NCI-H524 treated with DMSO at 0.1 percent for 48 hours (cell line): ENCODE measurements at regions not wholly inside any gene's neighbourhood (a gene's known extent, or its start where the extent isn't known, plus 50 kb on each side); places are given as distances from the start of the nearest gene placed in this dataset.

Source experiments
- DNase-seq: peaks from one replicate; lab custom pipeline; 2025; lab: John Stamatoyannopoulos, UW

- no peak for DNase-seq
These were observed 259.9 kb downstream of the ADGRG6 start for GRCh38 chr6:142561511-142562265.

DNA sequence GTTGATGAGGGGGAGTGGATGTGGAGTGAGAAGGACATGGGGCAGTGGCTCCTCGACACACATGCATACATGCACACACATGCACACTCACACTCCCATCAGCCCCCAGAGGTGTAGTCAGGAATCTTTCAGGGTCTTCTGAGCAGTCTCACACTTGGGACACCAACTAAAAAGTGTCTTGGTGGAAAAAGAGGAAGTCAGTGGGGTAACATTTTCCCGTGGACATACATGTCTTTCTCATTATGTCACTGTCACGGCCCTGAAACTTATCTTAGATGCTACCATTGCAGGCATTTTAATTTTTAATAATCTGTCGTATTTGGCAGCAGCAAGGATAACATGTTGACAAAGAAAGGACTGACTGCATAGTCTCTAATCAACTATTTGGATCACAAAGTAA, 261.1 kb downstream of the ADGRG6 start:
- no peak for DNase-seq

DNA sequence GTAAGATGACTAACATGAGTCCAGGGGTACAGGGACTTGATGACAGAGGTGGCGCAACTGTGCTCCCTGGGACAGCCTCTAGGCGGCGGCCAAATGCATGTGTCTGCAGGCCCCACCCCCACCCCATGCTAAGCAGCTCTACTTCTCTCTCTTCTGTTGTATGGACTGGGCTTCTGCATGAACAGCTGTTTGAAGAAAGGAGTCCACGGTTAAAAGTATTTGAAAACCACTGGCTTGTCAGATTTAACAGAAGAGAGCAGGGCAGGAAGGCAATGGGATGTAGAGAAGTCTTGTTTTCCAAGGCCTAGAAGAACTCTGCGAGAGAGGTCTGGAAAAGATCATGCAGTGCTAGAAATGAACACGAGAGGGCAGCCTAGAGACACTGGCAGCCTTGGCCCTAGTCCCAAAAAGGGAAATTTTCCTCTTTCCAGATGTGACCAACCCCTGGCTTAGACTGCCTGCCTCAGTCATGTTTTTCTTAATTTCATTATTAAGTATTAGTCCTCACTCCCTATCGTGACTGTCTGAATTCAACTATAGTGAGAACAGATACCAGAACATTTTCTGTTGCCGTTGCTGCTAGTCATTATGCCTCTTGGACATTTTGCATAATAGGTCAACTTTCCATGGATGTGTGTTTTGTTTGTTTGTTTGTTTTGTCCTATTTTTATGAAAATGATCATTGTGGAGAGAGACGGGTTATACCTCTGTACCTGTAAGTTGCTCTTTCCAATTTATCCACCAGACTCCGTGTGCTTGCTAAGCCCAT, 265.0 kb downstream of the ADGRG6 start:
- DNase-seq: no peak

- DNase-seq: no peak
These were observed 265.7 kb downstream of the ADGRG6 start for GRCh38 chr6:142567461-142567860.

DNA sequence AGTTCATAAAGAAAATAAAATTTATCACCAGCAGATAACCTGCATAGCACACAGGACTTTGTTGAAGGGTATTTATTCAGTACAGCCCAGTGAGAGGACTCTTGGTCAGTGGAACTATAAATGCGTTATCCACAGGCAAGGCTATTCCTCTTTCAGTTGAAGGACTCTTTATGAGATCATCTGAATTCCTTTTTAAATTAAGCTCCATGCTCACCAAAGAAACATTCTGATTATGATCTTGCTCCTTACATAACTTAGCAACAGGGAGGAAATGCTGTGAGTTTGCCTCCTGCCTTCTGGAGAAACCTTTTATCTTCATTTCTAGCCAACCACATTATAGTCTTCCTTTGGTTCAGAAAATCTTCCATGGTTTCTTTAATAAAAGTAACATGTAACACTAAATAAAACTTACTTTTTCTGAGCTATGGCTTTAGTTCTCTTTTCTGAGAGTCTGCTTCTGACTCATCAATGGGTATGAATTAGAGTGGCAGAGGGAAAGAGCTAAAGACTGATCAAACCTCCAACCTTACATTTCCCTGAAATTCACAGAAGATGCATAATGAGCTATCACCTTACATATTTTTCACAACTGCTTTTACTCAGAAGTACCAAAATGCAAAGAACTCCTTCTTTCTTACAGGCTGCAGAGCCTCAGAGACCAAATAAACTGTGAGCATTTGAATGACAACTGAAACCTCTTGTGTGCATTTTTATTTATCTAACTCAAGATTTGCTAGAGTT, 267.2 kb downstream of the ADGRG6 start:
- no peak for DNase-seq

GRCh38 chr6:142569676-142570075, 267.9 kb downstream of the ADGRG6 start:
- no peak for DNase-seq

- DNase-seq: no peak
These were observed 268.4 kb downstream of the ADGRG6 start for GRCh38 chr6:142570221-142570671.

GRCh38 chr6:142592876-142593275, 291.1 kb downstream of the ADGRG6 start:
- DNase-seq: no peak

GRCh38 chr6:142597836-142598235, 296.0 kb downstream of the ADGRG6 start:
- no peak for DNase-seq

- DNase-seq: no peak
These were observed 299.6 kb downstream of the ADGRG6 start for GRCh38 chr6:142601427-142601826.

DNA sequence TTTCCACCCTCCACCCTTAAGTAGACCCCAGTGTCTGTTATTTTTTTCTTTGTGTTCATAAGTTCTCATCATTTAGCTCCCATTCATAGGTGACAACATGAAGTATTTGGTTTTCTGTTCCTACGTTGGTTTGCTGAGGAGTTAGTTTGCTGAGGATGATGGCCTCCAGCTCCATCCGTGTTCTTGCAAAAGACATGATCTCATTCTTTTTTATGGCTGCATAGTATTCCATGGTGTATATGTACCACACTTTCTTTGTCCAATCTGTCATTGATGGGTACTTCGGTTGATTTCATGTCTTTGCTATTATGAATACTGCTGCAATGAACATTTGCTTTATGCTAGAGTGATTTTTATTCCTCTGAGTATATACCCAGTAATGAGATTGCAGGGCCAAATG, 301.2 kb downstream of the ADGRG6 start:
- DNase-seq: no peak

DNA sequence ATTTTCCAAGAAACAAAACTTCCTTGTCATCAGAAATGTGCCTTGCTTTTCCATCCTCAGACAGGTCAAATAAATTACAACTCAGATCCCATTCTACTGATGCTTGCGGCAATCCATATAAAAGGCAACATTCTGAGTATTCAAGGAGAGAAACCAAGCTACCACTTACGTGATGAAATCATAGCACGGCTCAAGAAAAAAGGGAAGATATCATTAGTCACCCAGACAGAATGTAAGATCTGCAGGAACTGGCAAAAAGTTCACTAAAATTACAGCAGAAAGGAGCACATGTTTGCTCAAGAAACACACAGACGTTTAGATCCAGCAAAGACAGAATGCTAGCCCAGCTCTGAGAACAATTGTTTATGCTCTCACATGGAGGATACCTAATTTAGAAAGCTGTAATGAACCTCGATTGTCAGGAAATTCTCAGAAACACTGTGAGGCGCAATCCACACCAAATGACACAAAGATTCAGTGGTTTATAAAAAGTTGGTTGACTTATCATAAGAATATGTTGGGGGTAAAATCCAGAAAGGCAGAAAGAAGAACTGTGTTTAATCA, 304.2 kb downstream of the ADGRG6 start:
- DNase-seq: no peak

GRCh38 chr6:142612956-142613355, 311.1 kb downstream of the ADGRG6 start:
- DNase-seq: no peak

- no peak for DNase-seq
These were observed 312.2 kb downstream of the ADGRG6 start for GRCh38 chr6:142613981-142614380.

GRCh38 chr6:142617158-142617557, 315.4 kb downstream of the ADGRG6 start:
- no peak for DNase-seq

- DNase-seq: no peak
These were observed 320.0 kb downstream of the ADGRG6 start for GRCh38 chr6:142621822-142622221.

GRCh38 chr6:142624978-142625715, 319.8 kb downstream of the HIVEP2 start:
- DNase-seq: no peak

DNA sequence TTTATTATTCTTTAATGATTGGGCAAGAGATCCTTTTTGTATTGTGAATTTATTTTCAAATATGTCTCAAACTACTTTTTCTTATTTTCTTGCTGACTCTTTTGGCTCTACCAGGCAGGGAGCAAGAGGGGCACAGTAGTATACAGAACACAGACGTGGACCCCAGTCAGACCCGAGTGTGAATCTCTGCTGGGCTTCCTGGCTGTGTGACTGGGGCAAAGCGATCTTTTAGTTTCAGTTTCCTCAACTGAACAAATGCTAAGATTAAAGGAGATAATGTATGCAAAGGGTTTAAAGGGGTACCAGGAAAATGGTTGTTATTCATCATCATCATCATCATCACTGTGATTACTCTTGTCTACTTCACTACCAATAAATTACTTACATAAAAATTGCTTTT, 317.5 kb downstream of the HIVEP2 start:
- no peak for DNase-seq

- DNase-seq: no peak
These were observed 313.2 kb downstream of the HIVEP2 start for GRCh38 chr6:142631517-142632385.

DNA sequence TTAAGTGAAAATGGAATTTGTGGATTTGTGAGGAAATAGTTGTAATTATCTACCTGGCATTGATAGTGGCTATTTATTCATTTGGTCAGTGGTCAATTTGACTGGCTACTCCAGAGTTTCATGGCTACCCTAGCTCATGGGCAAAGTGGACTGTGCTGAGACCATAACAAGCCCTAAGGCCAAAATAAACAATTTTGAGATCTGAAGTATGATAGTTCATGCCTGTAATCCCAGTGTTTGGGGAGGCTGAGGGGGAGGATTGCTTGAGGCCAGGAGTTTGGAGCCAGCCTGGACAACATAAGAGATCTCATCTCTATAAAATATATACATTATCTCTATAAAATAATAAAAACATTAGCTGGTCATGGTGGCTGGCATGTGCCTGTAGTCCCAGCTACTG, 311.7 kb downstream of the HIVEP2 start:
- no peak for DNase-seq

DNA sequence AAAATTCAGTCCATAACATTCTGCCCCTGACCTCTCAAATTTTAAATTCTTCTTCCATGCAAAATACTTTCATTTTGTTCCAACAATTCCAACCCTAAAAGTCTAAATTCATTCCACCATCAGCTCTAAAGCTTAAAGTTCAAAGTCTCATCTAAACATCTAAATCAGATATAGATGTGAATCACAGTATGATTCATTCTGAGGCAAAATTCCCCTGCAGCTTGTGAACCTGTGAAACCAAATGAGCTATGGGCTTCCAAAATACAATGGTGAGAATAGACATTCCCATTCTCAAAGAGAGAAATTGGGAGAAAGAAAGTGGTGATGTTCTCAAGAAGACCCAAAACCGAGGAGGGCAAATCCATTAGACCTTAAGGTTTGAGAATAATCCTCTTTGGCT, 309.8 kb downstream of the HIVEP2 start:
- DNase-seq: no peak
